Testis (tissue), 2 donors: ENCODE measurements at regions not wholly inside any gene's neighbourhood (a gene's known extent, or its start where the extent isn't known, plus 50 kb on each side); places are given as distances from the start of the nearest gene placed in this dataset.

Experiments
- DNase-seq: peaks from one replicate; pipeline ENCODE4 v3.0.0-alpha.2; 2019
- H3K27ac ChIP-seq, 2 donors: fragments of 200-600 bp; sonication (generic); one replicate each; pipeline ENCODE4 v1.5.1; 2019
- H3K27me3 ChIP-seq: fragments of 200-600 bp; sonication (generic); one replicate; pipeline ENCODE4 v1.5.1; 2019
- H3K36me3 ChIP-seq: fragments of 200-600 bp; sonication (generic); one replicate; pipeline ENCODE4 v1.5.1; 2017; ENCODE audit warnings: low read depth; ENCODE audit errors: missing control alignments
- H3K4me1 ChIP-seq: fragments of 200-600 bp; sonication (generic); one replicate; pipeline ENCODE4 v1.5.1; 2019
- H3K4me3 ChIP-seq, 2 donors: fragments of 200-600 bp; sonication (generic); one replicate each; pipeline ENCODE4 v1.5.1; 2017 to 2019
- H3K9me3 ChIP-seq: fragments of 200-600 bp; sonication (generic); one replicate; pipeline ENCODE4 v1.5.1; 2017
- CTCF ChIP-seq, 3 experiments: fragments of 450-650 bp in 2 of 3; fragments of 200-600 bp in 1 of 3; sonication (generic) in 1 of 3; IDR thresholded peaks; one replicate each; pipeline ENCODE4 v1.5.1; 2016 to 2019; ENCODE audit warnings: antibody characterized with exemption in 3 of 3, mild to moderate bottlenecking in 2 of 3, moderate library complexity in 1 of 3
- POLR2A ChIP-seq: fragments of 450-650 bp; IDR thresholded peaks from one replicate; pipeline ENCODE4 v1.6.1; 2017; ENCODE audit warnings: antibody characterized with exemption, mild to moderate bottlenecking, moderate library complexity
- WGBS, 2 donors: methylation state at CpG; one replicate each; pipeline ENCODE4 v1.1.5; 2018; 5-methylcytosine and 5-hydroxymethylcytosine counted together
- intact Hi-C: fragments of 100-400 bp; cut with DNase I; formaldehyde crosslinking; loops from one replicate; pipeline ENCODE4 v1.15.1; 2023; ENCODE audit warnings: low total_unique reads

- no peaks in the 10 kb centered on the region for H3K27me3 ChIP-seq
- no peak for DNase-seq
- H3K4me3 ChIP-seq = no peak overlapping the region
- no peaks in the 10 kb centered on the region for H3K9me3 ChIP-seq
- 56 to 71% methylated on average over 1 of the region's 1 CpG for WGBS, 2 donors
- no peaks in the 10 kb centered on the region for H3K4me1 ChIP-seq
- TF ChIP-seq POLR2A (no peak), CTCF (IDR thresholded peaks at IDR 0.05) (no peak)
- intact Hi-C loops = no loop called here
- no peaks in the 10 kb centered on the region for H3K36me3 ChIP-seq
- H3K27ac ChIP-seq = no peak overlapping the region
Measured at GRCh38 chr14:44658389-44658696, 151.3 kb upstream of the FSCB start.

DNA sequence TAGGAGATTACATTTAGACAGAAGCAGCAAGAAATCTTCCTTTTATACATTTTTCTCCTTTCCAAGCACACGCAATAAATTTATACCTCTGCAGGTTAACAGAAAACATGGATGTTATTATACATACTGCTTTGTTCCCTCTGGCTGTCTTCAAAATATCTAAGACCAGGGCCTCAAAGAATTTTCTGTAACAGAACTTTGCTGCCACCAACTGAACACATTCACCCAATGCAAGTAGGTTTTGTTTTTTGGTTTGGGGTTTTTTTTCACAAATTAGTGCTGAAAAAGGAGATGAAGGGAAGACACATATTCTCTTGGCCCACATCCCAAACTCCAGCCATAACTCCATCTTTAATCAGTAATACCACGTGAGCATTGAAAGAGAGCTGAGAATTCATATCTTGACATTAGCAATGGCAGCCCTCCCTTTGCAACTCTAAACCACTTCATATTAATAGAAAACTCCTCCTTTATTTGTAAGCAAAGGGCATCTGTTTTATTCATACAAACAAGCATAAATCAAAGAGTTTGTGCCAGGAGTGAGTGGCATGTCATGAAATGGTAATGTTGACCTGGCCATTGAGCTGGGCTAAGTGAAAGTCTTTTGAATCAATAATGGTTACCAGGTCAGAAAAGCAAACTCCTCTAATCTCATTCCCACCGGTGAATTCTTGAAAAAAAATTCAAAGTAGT is 150.8 kb upstream of the FSCB start:
- Histone ChIP-seq H3K27ac (no peak overlapping the region), H3K9me3 (no peaks in the 10 kb centered on the region), H3K36me3 (no peaks in the 10 kb centered on the region), H3K27me3 (no peaks in the 10 kb centered on the region), H3K4me1 (no peaks in the 10 kb centered on the region), H3K4me3 (no peak overlapping the region)
- intact Hi-C loops = no loop called here
- peak; percentile 17 for DNase-seq
- TF ChIP-seq CTCF (IDR thresholded peaks at IDR 0.05) (peak in 1 of 3 experiments; percentile 43), POLR2A (no peak)
- 35 to 41% methylated on average over 3 of the region's 3 CpGs for WGBS, 2 donors

DNA sequence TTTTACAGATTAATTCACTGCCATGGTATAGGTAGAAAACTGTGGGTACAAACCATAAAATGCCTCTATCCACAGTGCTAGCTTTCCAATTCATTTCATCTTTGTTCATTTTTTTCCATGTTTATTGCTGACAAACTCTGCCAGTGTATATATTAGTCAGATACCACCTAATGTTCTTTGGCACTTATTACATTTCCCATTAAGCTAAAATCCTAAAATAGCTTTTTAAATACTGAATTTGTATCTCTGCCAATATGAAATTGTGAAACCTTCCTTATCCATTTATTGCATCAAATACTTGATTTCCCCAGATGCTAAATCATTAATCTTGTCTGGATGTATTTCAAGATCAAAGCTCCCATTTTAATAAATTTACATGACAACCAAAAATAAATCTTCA is 150.1 kb upstream of the FSCB start:
- Histone ChIP-seq H3K36me3 (no peaks in the 10 kb centered on the region), H3K4me1 (no peaks in the 10 kb centered on the region), H3K27me3 (no peaks in the 10 kb centered on the region), H3K27ac (no peak overlapping the region), H3K9me3 (no peaks in the 10 kb centered on the region), H3K4me3 (no peak overlapping the region)
- intact Hi-C loops = no loop called here
- no peak for DNase-seq
- TF ChIP-seq POLR2A = no peak
- no peak for TF ChIP-seq CTCF (IDR thresholded peaks at IDR 0.05)

- no peak overlapping the region for H3K27ac ChIP-seq
- no peak for TF ChIP-seq POLR2A
- TF ChIP-seq CTCF (IDR thresholded peaks at IDR 0.05) = no peak
- intact Hi-C loops = no loop called here
Measured at GRCh38 chr14:44654591-44654990, 147.5 kb upstream of the FSCB start.

DNA sequence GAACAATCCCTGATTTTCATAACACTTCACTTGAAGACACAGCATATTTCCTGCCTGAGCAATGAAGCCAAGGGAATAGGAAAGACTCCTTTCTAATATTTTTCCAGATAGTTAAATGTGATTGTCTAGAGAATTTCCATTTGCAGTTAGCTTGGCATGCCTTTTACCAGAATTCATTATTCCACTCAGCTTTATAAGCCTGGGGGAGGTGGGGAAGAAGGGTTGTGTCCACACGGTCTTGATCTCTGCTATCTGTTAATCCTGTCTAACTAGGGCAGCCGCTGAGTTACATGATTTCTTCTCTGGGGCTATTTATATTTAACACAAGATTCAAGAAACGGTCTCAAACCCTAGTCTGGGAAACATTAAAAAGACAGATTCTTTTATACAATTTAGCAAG is 146.6 kb upstream of the FSCB start:
- no peak for TF ChIP-seq POLR2A
- no peak for TF ChIP-seq CTCF (IDR thresholded peaks at IDR 0.05)
- DNase-seq = no peak
- intact Hi-C loops = no loop called here
- H3K4me3 ChIP-seq = no peak overlapping the region
- H3K27ac ChIP-seq = no peak overlapping the region
- H3K27me3 ChIP-seq = no peaks in the 10 kb centered on the region
- H3K36me3 ChIP-seq = no peaks in the 10 kb centered on the region
- H3K4me1 ChIP-seq = no peaks in the 10 kb centered on the region
- H3K9me3 ChIP-seq = no peaks in the 10 kb centered on the region
- WGBS, 2 donors = 57 to 60% methylated on average over 3 of the region's 3 CpGs

More at GRCh38 chr14:44654591-44654990, 147.5 kb upstream of the FSCB start:
- H3K27me3 ChIP-seq = no peaks in the 10 kb centered on the region
- DNase-seq = no peak
- no peaks in the 10 kb centered on the region for H3K36me3 ChIP-seq
- H3K9me3 ChIP-seq = no peaks in the 10 kb centered on the region
- WGBS, 2 donors = 94 to 98% methylated on average over 2 of the region's 2 CpGs
- H3K4me3 ChIP-seq = no peak overlapping the region
- no peaks in the 10 kb centered on the region for H3K4me1 ChIP-seq
